Suprapubic skin (tissue), 4 donors: ENCODE measurements at regions not wholly inside any gene's neighbourhood (a gene's known extent, or its start where the extent isn't known, plus 50 kb on each side); places are given as distances from the start of the nearest gene placed in this dataset.

Source experiments
- CTCF ChIP-seq, 2 donors: fragments of 200-600 bp in 1 of 2; fragments of 450-650 bp in 1 of 2; sonication (generic) in 1 of 2; IDR thresholded peaks; one replicate each; pipeline ENCODE4 v1.5.1; 2016 to 2019; ENCODE audit warnings: antibody characterized with exemption in 2 of 2, mild to moderate bottlenecking in 1 of 2, moderate library complexity in 1 of 2
- EP300 ChIP-seq: sonication (generic); formaldehyde crosslinking; IDR thresholded peaks from one replicate; pipeline ENCODE4 v1.6.1; 2017; ENCODE audit warnings: antibody characterized with exemption
- POLR2A ChIP-seq, 2 donors: fragments of 450-650 bp; IDR thresholded peaks; one replicate each; pipeline ENCODE4 v1.6.1; 2017; ENCODE audit warnings: antibody characterized with exemption in 2 of 2, mild to moderate bottlenecking in 2 of 2, moderate library complexity in 2 of 2
- POLR2AphosphoS5 ChIP-seq, 3 donors: sonication (generic); formaldehyde crosslinking; IDR thresholded peaks; one replicate each; pipeline ENCODE4 v1.6.1; 2017; ENCODE audit warnings: antibody characterized with exemption in 3 of 3

- TF ChIP-seq CTCF (IDR thresholded peaks at IDR 0.05) (no peak), EP300 (no peak), POLR2A (IDR thresholded peaks at IDR 0.05) (no peak), POLR2AphosphoS5 (IDR thresholded peaks at IDR 0.05) (no peak)
Measured at GRCh38 chr5:68688547-68688946, 405.3 kb upstream of the SLC30A5 start.
